ENCODE measurements at regions not wholly inside any gene's neighbourhood (a gene's known extent, or its start where the extent isn't known, plus 50 kb on each side); places are given as distances from the start of the nearest gene placed in this dataset.

DNA sequence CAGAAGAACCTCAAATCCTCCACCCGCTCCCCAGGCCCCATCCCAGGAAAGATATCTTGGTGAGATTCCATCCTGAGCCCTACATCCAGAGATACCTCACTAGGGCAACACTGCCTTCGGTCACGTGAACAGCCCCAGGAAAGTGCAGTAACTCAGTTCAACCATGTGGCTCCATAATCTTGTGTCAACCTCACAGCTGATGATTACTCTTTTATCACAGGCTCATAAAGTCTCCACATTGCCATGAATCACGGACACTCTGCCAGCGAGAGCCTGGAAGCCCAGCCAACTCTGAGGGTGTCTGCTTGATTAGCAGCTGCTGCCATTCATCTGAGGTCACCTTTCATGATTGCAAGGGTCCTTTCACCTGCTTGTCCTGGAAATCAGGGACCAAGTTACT, 175.8 kb upstream of the LRFN2 start:
- DNase-seq (ENCODE audit: low read depth in 1 of 2, low spot score in 2 of 2): no peak
- Histone ChIP-seq H3K4me3 (no peak overlapping the region), H3K27ac (no peak overlapping the region), H3K27me3 (replicated peaks) (peaks cover 7% of the 10 kb centered on the region; the same call in 1 of the 2 replicates), H3K9me3 (replicated peaks) (no peaks in the 10 kb centered on the region), H3K4me1 (replicated peaks) (no peaks in the 10 kb centered on the region), H3K36me3 (no peaks in the 10 kb centered on the region)

DNA sequence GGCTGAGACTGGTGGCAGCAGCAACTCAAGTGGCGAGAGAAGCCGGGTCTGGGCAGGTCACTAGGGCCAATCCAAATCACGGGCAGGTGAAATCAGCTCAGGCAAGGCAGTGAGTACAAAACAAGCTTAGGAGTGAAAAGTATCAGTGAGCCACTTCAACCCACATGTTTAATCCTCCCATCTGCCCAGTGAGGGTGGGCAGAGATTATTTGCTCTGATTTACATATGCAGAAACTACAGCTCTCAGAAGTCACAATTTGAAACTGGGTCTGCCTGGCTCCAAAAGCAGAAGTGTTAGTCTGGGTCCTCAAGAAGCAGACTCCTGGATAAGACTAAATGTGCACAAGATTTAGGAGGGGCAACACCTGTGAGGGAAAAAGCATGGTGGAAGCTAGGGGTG, 173.7 kb upstream of the LRFN2 start:
- no peaks in the 10 kb centered on the region for H3K9me3 ChIP-seq (replicated peaks)
- DNase-seq (ENCODE audit: low read depth in 1 of 2, low spot score in 2 of 2): no peak
- H3K27me3 ChIP-seq (replicated peaks): peaks cover 7% of the 10 kb centered on the region
- no peaks in the 10 kb centered on the region for H3K4me1 ChIP-seq (replicated peaks)
- H3K27ac ChIP-seq: no peak overlapping the region
- no peaks in the 10 kb centered on the region for H3K36me3 ChIP-seq
- no peak overlapping the region for H3K4me3 ChIP-seq

DNA sequence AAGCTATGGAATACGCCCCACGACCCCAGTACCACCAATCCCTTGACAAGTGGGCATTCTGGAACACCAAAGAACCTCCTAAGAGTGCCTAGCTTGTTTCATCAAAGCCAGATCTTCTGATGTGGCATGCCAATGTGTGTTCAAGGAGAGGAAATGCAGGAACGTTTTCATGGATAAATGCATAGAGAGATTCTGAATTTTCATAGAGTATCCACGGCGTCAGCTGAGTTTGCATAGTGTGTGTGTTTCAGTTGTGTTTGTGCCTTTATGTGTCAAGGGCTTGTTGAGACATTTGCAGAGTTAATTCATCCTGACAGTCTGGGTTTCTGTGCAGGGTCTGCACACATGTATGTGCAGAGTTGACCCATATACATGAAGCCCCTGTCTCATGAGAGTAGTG, 172.7 kb upstream of the LRFN2 start:
- no peak for DNase-seq (ENCODE audit: low read depth in 1 of 2, low spot score in 2 of 2)

DNA sequence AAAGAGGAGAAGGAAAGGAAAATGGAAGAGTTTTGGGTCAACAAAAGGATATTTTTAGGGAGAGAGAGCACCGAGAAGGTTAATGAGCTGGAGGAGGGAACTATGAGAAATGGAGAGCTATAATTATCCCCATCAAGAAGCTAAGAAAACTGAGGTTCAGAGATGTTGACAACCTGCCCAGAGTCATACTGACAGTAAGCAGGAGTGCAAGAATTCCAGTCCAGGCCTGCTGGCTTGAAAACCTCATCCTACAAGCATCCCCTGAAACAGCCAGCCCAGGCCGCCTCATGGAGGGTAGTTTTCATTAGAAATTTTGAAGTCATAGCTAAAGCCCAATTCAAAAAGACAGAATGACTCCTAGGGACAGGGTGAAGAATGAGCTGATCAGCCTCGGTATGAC, 172.1 kb upstream of the LRFN2 start:
- H3K36me3 ChIP-seq: no peaks in the 10 kb centered on the region
- no peak for DNase-seq (ENCODE audit: low read depth in 1 of 2, low spot score in 2 of 2)
- no peaks in the 10 kb centered on the region for H3K4me1 ChIP-seq (replicated peaks)
- H3K4me3 ChIP-seq: no peak overlapping the region
- H3K27me3 ChIP-seq (replicated peaks): peaks cover 7% of the 10 kb centered on the region; the same call in 1 of the 2 replicates
- no peak overlapping the region for H3K27ac ChIP-seq
- H3K9me3 ChIP-seq (replicated peaks): no peaks in the 10 kb centered on the region

More for the DNA sequence above, 172.7 kb upstream of the LRFN2 start:
- peaks cover 7% of the 10 kb centered on the region; the same call in 1 of the 2 replicates for H3K27me3 ChIP-seq (replicated peaks)
- H3K9me3 ChIP-seq (replicated peaks): no peaks in the 10 kb centered on the region
- H3K27ac ChIP-seq: no peak overlapping the region
- H3K4me1 ChIP-seq (replicated peaks): no peaks in the 10 kb centered on the region
- no peak overlapping the region for H3K4me3 ChIP-seq
- no peaks in the 10 kb centered on the region for H3K36me3 ChIP-seq

DNA sequence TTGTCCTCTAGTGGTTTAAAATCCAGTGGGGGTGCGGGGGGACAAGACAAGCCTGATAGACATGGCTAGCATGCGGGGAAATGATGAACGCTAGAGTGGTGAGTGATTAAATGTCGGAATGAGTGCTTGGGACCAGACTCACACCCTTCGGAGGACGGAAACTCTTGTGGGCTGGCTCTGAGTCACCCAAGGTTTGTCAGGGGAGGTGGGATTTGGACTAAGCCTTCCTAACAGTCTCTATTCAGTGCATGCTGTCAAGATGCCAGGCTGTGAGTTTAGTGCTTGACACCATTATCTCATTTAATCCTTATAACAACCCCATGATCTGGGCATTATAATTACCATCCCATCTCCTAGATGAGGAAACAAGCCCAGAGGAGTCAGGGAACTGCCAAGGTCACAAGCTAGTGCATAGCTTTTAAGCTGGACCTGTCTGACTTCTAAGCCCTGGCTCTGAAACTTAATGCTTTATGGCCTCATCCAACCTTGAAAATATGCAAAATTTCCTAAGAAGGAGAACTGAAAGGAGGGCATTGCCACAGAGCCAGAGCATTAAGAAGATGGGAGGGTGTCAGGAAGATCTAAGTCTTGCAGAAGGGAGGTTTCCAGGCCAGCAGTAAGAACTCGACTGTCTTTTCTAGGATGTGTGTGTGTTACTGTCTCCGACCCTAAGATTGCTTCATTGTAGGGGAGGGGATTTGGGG, 168.7 kb upstream of the LRFN2 start:
- no peak overlapping the region for H3K27ac ChIP-seq
- DNase-seq (ENCODE audit: low read depth in 1 of 2, low spot score in 2 of 2): no peak
- H3K27me3 ChIP-seq (replicated peaks): peaks cover 7% of the 10 kb centered on the region
- no peaks in the 10 kb centered on the region for H3K4me1 ChIP-seq (replicated peaks)
- no peaks in the 10 kb centered on the region for H3K9me3 ChIP-seq (replicated peaks)
- H3K36me3 ChIP-seq: no peaks in the 10 kb centered on the region
- no peak overlapping the region for H3K4me3 ChIP-seq

DNA sequence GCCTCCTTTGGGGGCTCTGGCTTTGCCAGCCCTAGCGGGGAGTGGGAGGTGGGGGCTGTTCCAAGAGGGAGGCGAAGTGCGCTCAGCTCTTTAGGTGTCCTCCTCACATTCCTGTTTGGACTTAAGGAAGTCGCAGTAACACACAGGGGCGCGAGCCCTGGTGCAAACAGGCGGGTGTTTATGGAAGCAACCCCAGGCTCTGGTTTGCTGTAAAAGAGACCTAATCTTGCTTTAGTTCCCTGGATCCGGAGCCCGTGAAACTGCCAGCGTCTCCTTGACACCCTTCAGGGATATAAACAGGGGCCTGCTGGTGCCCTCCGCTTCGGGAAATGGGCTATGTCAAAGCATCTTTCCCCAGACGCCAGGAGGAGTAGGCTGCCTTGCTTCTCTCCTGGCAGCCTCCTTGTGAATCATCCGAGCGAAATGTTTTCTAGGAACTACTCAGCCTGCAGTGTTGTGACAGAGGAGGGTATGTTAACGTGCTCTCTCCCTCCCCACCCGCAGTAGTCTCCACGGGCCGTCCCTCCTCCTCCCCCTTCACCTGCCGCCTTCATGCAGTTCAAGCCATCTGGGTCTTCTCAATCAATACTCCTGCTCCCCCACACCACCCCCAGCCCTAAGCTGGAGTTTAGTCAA, 168.0 kb upstream of the LRFN2 start:
- no peaks in the 10 kb centered on the region for H3K4me1 ChIP-seq (replicated peaks)
- H3K27ac ChIP-seq: no peak overlapping the region
- no peak overlapping the region for H3K4me3 ChIP-seq
- no peaks in the 10 kb centered on the region for H3K9me3 ChIP-seq (replicated peaks)
- H3K27me3 ChIP-seq (replicated peaks): peaks cover 7% of the 10 kb centered on the region
- DNase-seq (ENCODE audit: low read depth in 1 of 2, low spot score in 2 of 2): no peak
- no peaks in the 10 kb centered on the region for H3K36me3 ChIP-seq

DNA sequence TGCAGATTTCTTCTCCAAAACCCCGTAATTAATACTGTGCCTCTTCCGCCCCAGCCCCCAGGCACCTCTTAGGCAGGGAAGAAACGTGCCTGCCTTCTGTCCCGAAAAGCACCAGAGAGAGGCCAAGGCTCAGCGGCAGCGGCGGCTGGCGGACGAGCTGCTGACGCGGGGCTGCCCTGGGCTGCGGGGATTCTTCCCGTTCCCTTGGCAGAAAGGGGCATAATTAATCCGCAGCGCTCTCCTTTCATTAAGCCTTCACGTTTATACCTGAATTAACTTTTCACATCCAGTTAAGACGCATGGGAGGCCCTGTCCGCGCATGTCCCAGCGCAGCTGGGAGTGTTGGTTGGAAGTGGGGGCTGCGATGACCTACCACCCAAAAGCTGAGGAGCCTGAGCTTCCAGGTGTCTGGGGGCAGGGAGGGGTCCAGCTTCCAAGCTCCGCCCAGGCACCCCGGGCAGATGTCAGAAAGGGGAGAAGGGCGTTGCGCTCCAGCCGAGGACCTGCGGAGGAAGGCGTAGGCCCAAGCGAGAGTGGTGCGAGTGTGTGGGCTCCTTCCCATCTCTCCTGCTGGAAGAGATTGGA, 167.4 kb upstream of the LRFN2 start:
- no peak overlapping the region for H3K4me3 ChIP-seq
- DNase-seq (ENCODE audit: low read depth in 1 of 2, low spot score in 2 of 2): no peak
- no peaks in the 10 kb centered on the region for H3K4me1 ChIP-seq (replicated peaks)
- H3K36me3 ChIP-seq: no peaks in the 10 kb centered on the region
- H3K27ac ChIP-seq: no peak overlapping the region
- peaks cover 7% of the 10 kb centered on the region for H3K27me3 ChIP-seq (replicated peaks)
- no peaks in the 10 kb centered on the region for H3K9me3 ChIP-seq (replicated peaks)

DNA sequence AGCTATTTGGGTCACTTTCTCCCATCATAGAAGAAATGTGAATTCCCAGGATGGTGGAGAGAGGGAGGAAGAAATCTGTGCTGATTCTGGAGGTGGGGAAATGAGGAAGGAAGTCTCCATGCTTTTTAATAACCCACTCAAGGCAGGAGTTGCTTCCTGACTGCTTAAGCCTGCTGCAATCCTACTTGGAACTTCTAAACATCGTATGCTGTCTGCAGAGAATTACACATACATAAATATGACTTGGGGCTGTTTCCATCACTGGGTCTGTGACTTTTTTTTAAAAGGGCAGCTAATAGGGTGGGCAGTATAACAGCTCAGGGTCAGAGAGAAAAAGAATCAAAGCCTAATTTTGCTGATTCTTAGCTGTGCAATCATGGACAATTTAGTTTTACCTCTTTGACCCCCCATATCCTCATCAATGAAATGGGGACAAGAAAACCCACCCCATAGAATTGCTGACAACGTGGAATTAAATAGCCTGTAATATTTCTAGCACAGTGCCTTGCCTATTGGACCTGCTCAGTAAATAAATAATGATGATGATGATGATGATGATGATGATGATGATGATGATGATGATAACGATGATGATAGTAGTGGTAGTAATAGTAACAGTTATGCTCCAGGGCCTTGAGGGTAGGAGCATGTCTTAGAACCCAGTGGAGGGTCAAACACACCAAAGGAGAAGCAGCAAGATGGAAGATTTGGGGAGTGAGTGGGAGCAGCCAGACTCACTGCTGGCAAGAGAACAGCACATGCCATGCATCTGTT, 166.7 kb upstream of the LRFN2 start:
- Histone ChIP-seq H3K36me3 (no peaks in the 10 kb centered on the region), H3K4me1 (replicated peaks) (no peaks in the 10 kb centered on the region), H3K4me3 (no peak overlapping the region), H3K27me3 (replicated peaks) (peaks cover 7% of the 10 kb centered on the region), H3K9me3 (replicated peaks) (no peaks in the 10 kb centered on the region), H3K27ac (no peak overlapping the region)
- no peak for DNase-seq (ENCODE audit: low read depth in 1 of 2, low spot score in 2 of 2)

DNA sequence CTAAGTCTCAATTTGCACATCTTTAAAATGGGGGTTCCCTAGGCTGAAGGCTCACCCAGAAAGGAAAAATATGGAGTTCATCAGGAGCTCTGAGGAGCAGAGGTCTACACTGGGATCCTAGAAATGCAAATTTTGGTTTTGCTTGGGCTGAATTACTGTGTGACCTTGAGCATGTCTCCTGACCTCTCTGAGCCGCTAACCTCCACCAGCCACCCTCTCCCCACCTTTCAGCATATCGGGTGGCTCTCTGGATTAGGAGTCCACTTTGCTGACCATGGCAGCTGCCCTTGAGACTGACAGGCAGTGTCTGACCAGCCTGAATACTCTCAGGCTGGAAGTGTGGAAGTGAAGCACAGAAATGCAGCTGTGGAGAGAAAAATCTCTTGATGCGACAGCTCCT, 165.9 kb upstream of the LRFN2 start:
- peaks cover 7% of the 10 kb centered on the region for H3K27me3 ChIP-seq (replicated peaks)

DNA sequence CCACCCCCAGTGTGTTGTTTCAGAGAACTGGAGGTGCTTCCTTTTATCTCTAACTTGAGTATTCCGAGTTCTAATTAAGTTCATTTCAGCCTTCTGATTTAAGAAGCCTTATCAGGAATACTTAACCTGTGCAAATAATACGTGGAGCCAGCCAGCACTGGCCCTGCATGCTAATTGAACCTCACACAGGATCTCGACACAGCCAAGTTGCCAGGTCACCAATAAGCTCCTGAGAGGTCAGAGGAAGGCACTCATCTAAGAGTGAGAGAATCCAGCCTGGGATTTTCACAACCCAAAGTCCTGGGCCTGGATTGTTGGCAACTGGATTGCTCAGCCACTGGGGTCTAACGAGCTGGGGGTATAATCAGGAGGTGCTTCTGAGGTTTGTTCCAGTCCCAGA, 157.7 kb upstream of the LRFN2 start:
- DNase-seq (ENCODE audit: low read depth in 1 of 2, low spot score in 2 of 2): no peak
- Histone ChIP-seq H3K9me3 (replicated peaks) (no peaks in the 10 kb centered on the region), H3K27ac (no peak overlapping the region), H3K4me1 (replicated peaks) (no peaks in the 10 kb centered on the region), H3K27me3 (replicated peaks) (no peaks in the 10 kb centered on the region; the same call in 1 of the 2 replicates), H3K4me3 (no peak overlapping the region), H3K36me3 (no peaks in the 10 kb centered on the region)

More for the DNA sequence above, 165.9 kb upstream of the LRFN2 start:
- Histone ChIP-seq H3K9me3 (replicated peaks) (no peaks in the 10 kb centered on the region), H3K4me1 (replicated peaks) (no peaks in the 10 kb centered on the region), H3K27ac (no peak overlapping the region), H3K36me3 (no peaks in the 10 kb centered on the region), H3K4me3 (no peak overlapping the region)
- no peak for DNase-seq (ENCODE audit: low read depth in 1 of 2, low spot score in 2 of 2)

DNA sequence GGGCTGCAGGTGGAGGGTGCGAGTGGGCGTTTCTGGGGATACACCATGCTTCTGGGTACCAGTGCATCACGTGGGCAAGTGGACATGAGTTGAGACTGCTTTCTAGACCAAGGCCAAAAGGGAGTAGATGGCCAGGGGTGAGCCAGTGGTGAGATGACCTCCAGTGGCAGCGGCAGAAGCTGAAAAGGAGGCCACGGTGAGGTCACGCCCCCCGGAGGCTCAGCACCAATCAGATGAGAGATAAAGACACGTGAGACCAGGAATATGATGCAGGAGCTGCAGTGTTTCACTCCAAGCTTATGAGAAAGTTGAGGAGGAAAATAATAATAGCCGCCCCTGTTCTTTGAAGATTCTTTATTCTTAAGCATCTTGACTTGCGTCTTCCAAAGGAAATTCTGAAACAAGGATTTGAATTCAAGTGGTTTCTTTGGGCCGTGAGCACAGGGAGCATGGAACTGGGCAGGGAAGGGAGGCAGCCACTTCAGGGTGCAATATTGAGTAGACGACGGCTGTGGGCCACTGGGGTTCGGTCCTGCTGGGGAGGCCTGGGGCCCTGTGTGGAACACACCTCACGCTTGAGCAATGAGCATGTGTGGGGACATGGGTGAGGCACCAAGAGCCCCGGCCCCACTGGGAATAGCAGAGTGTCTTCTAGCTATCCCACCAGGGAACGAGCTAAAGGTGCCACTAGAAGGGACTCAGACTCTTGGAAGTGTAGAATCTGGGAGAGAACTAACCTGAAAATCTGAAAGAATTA, 156.7 kb upstream of the LRFN2 start:
- Histone ChIP-seq H3K36me3 (no peaks in the 10 kb centered on the region), H3K27ac (no peak overlapping the region), H3K4me3 (no peak overlapping the region), H3K4me1 (replicated peaks) (no peaks in the 10 kb centered on the region), H3K27me3 (replicated peaks) (no peaks in the 10 kb centered on the region), H3K9me3 (replicated peaks) (no peaks in the 10 kb centered on the region)
- DNase-seq (ENCODE audit: low read depth in 1 of 2, low spot score in 2 of 2): no peak

DNA sequence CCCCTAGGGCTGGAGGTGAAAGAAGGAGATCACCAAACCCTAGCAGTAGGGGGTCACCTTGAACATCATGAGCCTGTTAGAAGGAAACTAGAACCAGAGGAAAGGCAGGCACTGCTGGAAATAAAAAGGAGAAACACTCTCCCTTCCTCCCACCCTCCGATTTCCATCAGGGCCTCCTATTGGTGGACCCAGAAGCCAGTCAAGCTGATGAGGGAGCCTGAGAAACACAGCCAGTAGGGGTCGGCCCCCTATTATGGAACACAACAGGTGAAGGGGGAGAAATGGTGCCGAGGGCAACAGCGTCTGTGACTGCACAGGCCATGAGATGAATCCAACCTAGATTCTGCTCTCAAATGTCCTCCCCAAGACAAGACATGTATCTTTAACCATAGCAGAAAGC, 156.1 kb upstream of the LRFN2 start:
- Histone ChIP-seq H3K9me3 (replicated peaks) (no peaks in the 10 kb centered on the region), H3K27me3 (replicated peaks) (no peaks in the 10 kb centered on the region), H3K4me1 (replicated peaks) (no peaks in the 10 kb centered on the region), H3K36me3 (no peaks in the 10 kb centered on the region), H3K27ac (no peak overlapping the region), H3K4me3 (no peak overlapping the region)
- DNase-seq (ENCODE audit: low read depth in 1 of 2, low spot score in 2 of 2): no peak

DNA sequence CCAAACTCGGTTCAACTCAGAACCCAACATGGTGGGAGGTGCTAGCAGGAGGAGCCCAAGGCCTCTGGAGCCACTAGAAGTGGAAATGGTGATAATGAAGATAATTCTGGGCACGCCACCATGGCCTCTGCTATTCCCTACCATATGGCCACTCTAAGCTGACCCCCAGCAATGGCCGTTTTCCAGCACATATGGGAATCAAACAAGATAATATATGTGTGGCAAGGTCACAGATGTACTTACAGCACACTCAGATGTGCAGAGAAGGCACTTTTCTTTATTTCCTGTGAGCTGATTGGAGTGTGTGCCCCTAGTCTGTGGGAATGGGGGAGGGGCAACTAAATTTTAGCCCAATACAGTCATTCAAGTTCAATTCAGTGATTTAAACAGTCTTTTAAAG, 153.4 kb upstream of the LRFN2 start:
- Histone ChIP-seq H3K27me3 (replicated peaks) (no peaks in the 10 kb centered on the region), H3K9me3 (replicated peaks) (no peaks in the 10 kb centered on the region), H3K27ac (no peak overlapping the region), H3K36me3 (no peaks in the 10 kb centered on the region), H3K4me3 (no peak overlapping the region), H3K4me1 (replicated peaks) (no peaks in the 10 kb centered on the region)
- no peak for DNase-seq (ENCODE audit: low read depth in 1 of 2, low spot score in 2 of 2)

All from SJSA1 (cell line).